ENCODE measurements at regions not wholly inside any gene's neighbourhood (a gene's known extent, or its start where the extent isn't known, plus 50 kb on each side); places are given as distances from the start of the nearest gene placed in this dataset.

DNA sequence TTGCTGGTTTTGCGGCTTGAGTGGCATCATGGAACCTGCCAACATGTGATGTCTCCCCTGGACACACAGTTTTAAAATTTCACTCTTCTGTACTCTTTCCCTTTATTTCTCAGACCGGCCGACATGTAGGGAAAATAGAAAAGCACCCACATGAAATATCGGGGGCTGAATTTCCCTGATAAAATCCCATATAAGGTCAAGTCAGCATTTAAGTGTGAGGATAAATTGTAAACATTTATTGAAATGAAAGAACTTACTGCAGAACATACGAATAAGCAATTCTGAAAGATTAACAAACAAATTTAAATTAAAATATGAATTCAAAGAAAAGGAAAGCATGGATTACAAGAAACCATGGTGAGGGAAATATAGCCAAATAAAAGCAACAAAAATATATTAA, 345.5 kb downstream of the EPHA7 start:
- Histone ChIP-seq H3K9ac (ENCODE audit: low read depth, low read length) (no peak overlapping the region), H3K27me3 (ENCODE audit: control insufficient read depth, insufficient read depth, low read length) (peaks cover 4% of the 10 kb centered on the region), H3K4me1 (ENCODE audit: control insufficient read depth, insufficient read depth, low read length) (peaks cover 2% of the 10 kb centered on the region), H3K36me3 (ENCODE audit: control insufficient read depth, insufficient read depth, low read length) (no peaks in the 10 kb centered on the region), H3K9me3 (ENCODE audit: control insufficient read depth, insufficient read depth, low read length) (no peaks in the 10 kb centered on the region), H3K4me3 (ENCODE audit: low read depth, low read length) (no peak overlapping the region)

DNA sequence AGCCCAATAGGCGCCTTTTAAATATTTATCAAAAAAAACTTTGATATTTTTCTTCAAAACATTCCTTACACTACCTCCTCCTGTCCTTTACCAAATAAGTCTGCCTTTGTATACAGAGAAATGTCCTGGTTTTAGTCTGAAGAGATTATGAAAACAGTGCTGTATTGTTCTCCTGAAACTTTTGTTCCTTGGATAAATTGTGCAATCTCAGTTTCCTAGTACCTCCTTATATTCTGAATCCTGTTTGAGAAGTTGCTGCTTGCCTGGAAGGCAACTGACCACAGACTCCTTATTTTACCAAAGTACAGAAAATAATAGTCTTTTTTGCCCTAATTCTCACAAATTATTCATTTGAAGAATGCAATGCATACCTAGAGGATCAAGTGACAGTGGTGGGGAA, 349.5 kb downstream of the EPHA7 start:
- Histone ChIP-seq H3K9ac (ENCODE audit: low read depth, low read length) (no peak overlapping the region), H3K27me3 (ENCODE audit: control insufficient read depth, insufficient read depth, low read length) (no peaks in the 10 kb centered on the region), H3K4me3 (ENCODE audit: low read depth, low read length) (no peak overlapping the region), H3K9me3 (ENCODE audit: control insufficient read depth, insufficient read depth, low read length) (no peaks in the 10 kb centered on the region), H3K36me3 (ENCODE audit: control insufficient read depth, insufficient read depth, low read length) (no peaks in the 10 kb centered on the region), H3K4me1 (ENCODE audit: control insufficient read depth, insufficient read depth, low read length) (no peaks in the 10 kb centered on the region)

DNA sequence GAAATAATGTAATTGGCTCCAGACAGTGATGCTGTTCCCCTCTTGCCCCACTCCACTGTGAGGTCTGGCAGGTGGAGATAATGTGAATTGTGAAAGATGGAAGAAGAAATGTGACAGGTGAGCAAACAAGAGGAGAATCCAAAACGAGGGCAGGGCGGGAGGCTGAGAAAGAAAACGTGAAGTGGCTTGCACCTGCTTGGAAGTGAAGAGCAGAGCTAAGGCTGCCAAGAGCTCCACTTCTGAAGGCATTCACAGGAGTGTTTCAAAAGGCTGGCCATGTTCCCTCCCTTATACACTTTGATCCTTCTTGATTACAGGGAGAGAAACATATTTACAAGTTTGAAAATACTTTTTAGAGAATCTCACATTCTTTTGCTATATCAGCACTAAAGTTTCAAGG, 359.4 kb downstream of the EPHA7 start:
- Histone ChIP-seq H3K9me3 (ENCODE audit: control insufficient read depth, insufficient read depth, low read length) (no peaks in the 10 kb centered on the region), H3K27me3 (ENCODE audit: control insufficient read depth, insufficient read depth, low read length) (no peaks in the 10 kb centered on the region), H3K4me3 (ENCODE audit: low read depth, low read length) (no peak overlapping the region), H3K9ac (ENCODE audit: low read depth, low read length) (no peak overlapping the region), H3K36me3 (ENCODE audit: control insufficient read depth, insufficient read depth, low read length) (no peaks in the 10 kb centered on the region), H3K4me1 (ENCODE audit: control insufficient read depth, insufficient read depth, low read length) (no peaks in the 10 kb centered on the region)

DNA sequence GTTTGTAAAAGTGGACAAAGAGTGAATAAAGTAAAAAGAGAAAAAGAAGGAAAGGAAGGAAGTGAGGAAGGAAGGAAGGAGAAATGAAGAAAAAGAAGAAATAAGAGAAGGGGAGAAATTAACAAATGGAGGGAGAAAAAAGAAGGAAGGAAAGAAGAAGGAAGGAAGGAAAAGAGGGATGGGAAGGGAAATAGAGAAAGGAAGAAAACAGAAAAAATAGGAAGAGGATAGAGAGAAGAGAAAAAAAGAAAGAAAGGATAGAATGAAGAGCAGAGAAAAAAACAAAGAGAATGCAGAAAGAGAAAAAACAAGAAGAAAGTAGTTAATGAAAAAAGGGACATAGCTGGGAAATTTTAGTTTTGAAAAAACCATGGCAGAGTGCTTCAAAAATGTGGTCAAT, 361.8 kb downstream of the EPHA7 start:
- Histone ChIP-seq H3K4me3 (ENCODE audit: low read depth, low read length) (no peak overlapping the region), H3K27me3 (ENCODE audit: control insufficient read depth, insufficient read depth, low read length) (no peaks in the 10 kb centered on the region), H3K9ac (ENCODE audit: low read depth, low read length) (no peak overlapping the region), H3K9me3 (ENCODE audit: control insufficient read depth, insufficient read depth, low read length) (no peaks in the 10 kb centered on the region), H3K4me1 (ENCODE audit: control insufficient read depth, insufficient read depth, low read length) (no peaks in the 10 kb centered on the region), H3K36me3 (ENCODE audit: control insufficient read depth, insufficient read depth, low read length) (no peaks in the 10 kb centered on the region)

DNA sequence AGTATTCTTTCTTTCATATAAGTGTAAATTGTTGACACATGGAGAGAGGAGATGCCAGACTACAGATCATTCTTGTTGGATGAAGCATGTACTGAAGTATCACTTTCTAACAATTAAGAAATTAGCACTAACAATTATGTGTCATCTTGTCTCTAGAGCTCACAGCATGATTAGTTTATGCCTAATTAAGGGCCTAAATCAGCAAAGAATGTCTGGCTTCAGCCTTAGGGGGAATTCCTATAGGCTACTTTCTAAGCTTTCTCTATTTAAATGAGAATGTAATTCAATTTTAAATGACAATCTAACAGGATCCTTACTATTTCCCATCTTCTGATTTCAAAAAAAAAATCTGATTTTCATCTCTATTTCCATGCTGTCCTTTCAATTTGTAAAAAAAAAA, 371.0 kb downstream of the EPHA7 start:
- Histone ChIP-seq H3K36me3 (ENCODE audit: control insufficient read depth, insufficient read depth, low read length) (no peaks in the 10 kb centered on the region), H3K4me1 (ENCODE audit: control insufficient read depth, insufficient read depth, low read length) (peaks cover 10% of the 10 kb centered on the region), H3K4me3 (ENCODE audit: low read depth, low read length) (no peak overlapping the region), H3K27me3 (ENCODE audit: control insufficient read depth, insufficient read depth, low read length) (no peaks in the 10 kb centered on the region), H3K9me3 (ENCODE audit: control insufficient read depth, insufficient read depth, low read length) (no peaks in the 10 kb centered on the region), H3K9ac (ENCODE audit: low read depth, low read length) (no peak overlapping the region)

DNA sequence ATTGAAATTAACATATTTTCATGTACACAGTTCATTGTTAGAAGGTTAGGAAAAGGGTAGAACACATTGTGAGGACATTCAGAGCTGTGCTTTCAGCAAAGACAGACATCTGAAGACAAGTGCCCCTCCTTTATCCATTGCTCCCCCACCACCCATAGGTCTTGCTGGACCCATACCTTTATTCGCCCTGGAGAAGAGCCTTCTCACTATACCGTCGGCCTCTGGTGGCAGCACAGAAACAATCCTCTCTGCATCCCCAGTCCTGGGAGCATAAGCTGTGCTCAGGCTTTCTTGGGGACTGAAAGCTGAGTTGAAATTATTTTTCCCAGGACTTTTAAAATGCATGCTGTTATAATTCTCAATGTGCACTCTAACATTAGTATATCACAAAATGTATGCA, 372.3 kb downstream of the EPHA7 start:
- Histone ChIP-seq H3K4me1 (ENCODE audit: control insufficient read depth, insufficient read depth, low read length) (peaks cover 10% of the 10 kb centered on the region), H3K4me3 (ENCODE audit: low read depth, low read length) (no peak overlapping the region), H3K27me3 (ENCODE audit: control insufficient read depth, insufficient read depth, low read length) (no peaks in the 10 kb centered on the region), H3K9ac (ENCODE audit: low read depth, low read length) (no peak overlapping the region), H3K36me3 (ENCODE audit: control insufficient read depth, insufficient read depth, low read length) (no peaks in the 10 kb centered on the region), H3K9me3 (ENCODE audit: control insufficient read depth, insufficient read depth, low read length) (no peaks in the 10 kb centered on the region)

DNA sequence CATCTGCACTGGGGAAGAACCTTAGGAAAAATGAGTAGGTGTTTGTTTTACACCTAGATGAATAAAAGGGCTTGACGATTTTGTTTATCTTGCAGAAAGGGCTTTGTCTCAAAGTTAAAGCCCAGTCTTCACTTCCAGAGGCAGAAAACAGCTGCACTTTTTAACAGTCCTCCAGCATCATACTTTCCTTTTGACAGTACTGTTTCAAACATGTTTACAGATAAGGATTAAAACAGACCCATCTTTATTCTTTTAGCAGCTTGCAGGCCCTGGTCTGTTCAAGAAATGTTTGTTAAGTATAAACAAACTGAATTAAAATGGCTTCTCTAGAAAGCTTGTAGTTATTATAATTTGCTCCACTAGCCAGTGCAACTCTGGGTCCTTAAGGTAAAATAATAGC, 374.2 kb downstream of the EPHA7 start:
- Histone ChIP-seq H3K9ac (ENCODE audit: low read depth, low read length) (no peak overlapping the region), H3K36me3 (ENCODE audit: control insufficient read depth, insufficient read depth, low read length) (no peaks in the 10 kb centered on the region), H3K9me3 (ENCODE audit: control insufficient read depth, insufficient read depth, low read length) (no peaks in the 10 kb centered on the region), H3K27me3 (ENCODE audit: control insufficient read depth, insufficient read depth, low read length) (no peaks in the 10 kb centered on the region), H3K4me3 (ENCODE audit: low read depth, low read length) (no peak overlapping the region), H3K4me1 (ENCODE audit: control insufficient read depth, insufficient read depth, low read length) (peaks cover 10% of the 10 kb centered on the region)

DNA sequence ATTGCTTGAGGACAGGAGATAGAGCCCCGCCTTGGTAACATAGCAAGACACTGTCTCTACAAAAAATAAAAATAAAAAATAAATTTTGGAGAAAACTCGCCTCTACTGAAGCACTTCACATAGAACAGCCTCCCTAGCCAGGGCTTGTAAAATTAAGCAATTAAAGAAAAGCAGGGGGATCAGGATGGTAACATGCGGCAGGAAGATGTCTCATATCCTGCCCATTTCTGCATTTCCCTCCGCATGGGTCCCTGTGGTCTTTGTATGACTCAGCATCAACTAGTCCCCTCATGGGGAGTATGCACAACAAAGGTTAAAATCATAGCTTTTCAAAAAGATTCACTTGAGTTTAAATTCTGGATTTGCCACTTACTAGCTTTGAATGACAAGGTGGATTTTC, 379.0 kb downstream of the EPHA7 start:
- Histone ChIP-seq H3K4me1 (ENCODE audit: control insufficient read depth, insufficient read depth, low read length) (peaks cover 3% of the 10 kb centered on the region), H3K4me3 (ENCODE audit: low read depth, low read length) (no peak overlapping the region), H3K9me3 (ENCODE audit: control insufficient read depth, insufficient read depth, low read length) (no peaks in the 10 kb centered on the region), H3K36me3 (ENCODE audit: control insufficient read depth, insufficient read depth, low read length) (no peaks in the 10 kb centered on the region), H3K27me3 (ENCODE audit: control insufficient read depth, insufficient read depth, low read length) (no peaks in the 10 kb centered on the region), H3K9ac (ENCODE audit: low read depth, low read length) (no peak overlapping the region)

DNA sequence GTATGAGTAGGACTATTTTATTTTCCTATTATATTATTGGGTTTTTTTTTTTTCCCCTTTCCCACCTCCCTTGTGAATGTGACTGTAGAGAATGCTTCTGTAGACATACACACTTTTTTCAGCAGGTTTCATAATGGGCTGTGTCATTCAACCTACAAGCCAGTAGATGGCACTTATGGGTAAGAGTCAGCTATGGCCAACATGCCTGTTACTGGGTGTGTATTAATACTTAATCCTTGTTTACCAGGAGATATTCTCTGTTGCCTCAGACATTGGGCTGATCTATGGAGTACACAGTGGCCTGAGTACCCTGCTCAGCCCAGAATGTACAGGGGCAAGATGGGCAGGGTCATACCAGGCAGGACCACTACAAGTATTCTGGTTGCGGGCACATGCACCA, 382.5 kb downstream of the EPHA7 start:
- no peak overlapping the region for H3K4me3 ChIP-seq (ENCODE audit: low read depth, low read length)
- no peaks in the 10 kb centered on the region for H3K9me3 ChIP-seq (ENCODE audit: control insufficient read depth, insufficient read depth, low read length)
- no peaks in the 10 kb centered on the region for H3K36me3 ChIP-seq (ENCODE audit: control insufficient read depth, insufficient read depth, low read length)
- H3K4me1 ChIP-seq (ENCODE audit: control insufficient read depth, insufficient read depth, low read length), result no peaks in the 10 kb centered on the region
- H3K9ac ChIP-seq (ENCODE audit: low read depth, low read length), result no peak overlapping the region
- no peaks in the 10 kb centered on the region for H3K27me3 ChIP-seq (ENCODE audit: control insufficient read depth, insufficient read depth, low read length)

DNA sequence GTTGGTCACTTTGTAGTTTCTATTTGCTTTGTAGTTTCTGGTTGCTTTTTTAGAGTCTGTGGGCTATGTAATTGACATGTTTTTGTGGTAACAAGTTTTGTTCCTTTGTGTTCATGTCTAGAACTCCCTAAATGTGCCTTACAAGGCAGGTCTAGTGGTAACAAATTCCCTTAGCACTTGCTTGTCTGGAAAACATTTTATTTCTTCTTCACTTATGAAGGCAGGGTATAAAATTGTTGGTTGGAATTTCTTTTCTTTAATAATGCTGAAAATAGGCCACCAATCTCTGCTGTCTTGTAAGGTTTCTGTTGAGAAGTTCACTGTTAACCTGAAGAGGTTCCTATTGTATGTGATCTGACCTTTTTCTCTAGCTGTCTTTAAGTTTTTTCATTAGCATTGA, 383.6 kb downstream of the EPHA7 start:
- no peak overlapping the region for H3K9ac ChIP-seq (ENCODE audit: low read depth, low read length)
- H3K4me1 ChIP-seq (ENCODE audit: control insufficient read depth, insufficient read depth, low read length), result no peaks in the 10 kb centered on the region
- H3K27me3 ChIP-seq (ENCODE audit: control insufficient read depth, insufficient read depth, low read length), result no peaks in the 10 kb centered on the region
- H3K36me3 ChIP-seq (ENCODE audit: control insufficient read depth, insufficient read depth, low read length), result no peaks in the 10 kb centered on the region
- no peaks in the 10 kb centered on the region for H3K9me3 ChIP-seq (ENCODE audit: control insufficient read depth, insufficient read depth, low read length)
- no peak overlapping the region for H3K4me3 ChIP-seq (ENCODE audit: low read depth, low read length)

DNA sequence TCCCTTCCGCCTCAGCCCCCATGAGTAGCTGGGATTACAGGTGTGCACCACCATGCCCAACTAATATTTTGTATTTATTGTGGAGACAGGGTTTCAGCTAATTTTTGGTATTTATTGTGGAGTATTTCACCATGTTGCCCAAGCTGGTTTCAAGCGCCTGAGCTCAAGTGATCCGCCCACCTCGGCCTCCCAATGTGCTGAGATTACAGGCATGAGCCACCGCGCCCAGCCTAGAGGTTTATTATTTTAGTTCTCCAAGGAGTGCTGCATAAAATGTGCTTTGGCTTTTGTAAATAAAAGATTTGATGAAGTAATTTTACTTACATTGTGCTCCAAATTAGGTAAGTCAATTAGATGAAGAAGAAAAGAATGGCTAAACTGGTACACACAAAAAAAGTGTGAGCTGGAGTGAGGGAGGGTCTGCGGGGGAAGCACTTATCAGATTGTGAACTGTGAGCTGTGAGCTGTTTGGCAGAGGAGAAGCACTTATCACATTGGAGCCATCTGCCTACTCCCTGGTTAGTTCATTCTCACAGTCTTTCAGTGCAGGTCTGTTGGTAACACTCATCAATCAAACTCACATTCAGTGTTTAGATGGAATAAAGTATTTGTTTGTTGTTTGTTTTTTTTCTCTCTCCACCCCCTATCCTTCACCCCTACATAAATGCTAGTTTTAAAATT, 398.0 kb downstream of the EPHA7 start:
- Histone ChIP-seq H3K27me3 (ENCODE audit: control insufficient read depth, insufficient read depth, low read length) (no peaks in the 10 kb centered on the region), H3K36me3 (ENCODE audit: control insufficient read depth, insufficient read depth, low read length) (no peaks in the 10 kb centered on the region), H3K4me3 (ENCODE audit: low read depth, low read length) (no peak overlapping the region), H3K4me1 (ENCODE audit: control insufficient read depth, insufficient read depth, low read length) (peaks cover 3% of the 10 kb centered on the region), H3K9ac (ENCODE audit: low read depth, low read length) (no peak overlapping the region), H3K9me3 (ENCODE audit: control insufficient read depth, insufficient read depth, low read length) (no peaks in the 10 kb centered on the region)

DNA sequence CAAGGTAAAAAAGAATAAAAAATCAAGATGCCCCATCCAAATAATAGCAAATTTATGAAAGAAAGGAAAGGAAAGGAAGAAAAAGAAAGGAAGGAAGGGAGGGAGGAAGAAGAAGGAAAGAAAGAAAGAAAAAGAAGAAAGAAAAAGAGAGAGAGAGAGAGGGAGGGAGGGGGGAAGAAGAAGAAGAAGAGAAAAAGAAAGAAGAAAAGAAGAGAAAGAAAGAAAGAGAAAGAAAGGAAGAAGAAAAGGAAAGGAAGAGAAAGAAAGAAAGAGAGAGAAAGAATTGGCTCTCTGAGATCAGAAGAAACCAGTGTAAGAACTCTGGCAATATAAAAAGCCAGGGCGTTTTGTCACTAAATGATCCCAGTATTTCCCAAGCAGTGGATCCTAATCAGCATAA, 401.7 kb downstream of the EPHA7 start:
- Histone ChIP-seq H3K36me3 (ENCODE audit: control insufficient read depth, insufficient read depth, low read length) (no peaks in the 10 kb centered on the region), H3K9ac (ENCODE audit: low read depth, low read length) (no peak overlapping the region)

More for the DNA sequence above, 401.7 kb downstream of the EPHA7 start:
- Histone ChIP-seq H3K4me1 (ENCODE audit: control insufficient read depth, insufficient read depth, low read length) (peaks cover 3% of the 10 kb centered on the region), H3K9me3 (ENCODE audit: control insufficient read depth, insufficient read depth, low read length) (no peaks in the 10 kb centered on the region), H3K27me3 (ENCODE audit: control insufficient read depth, insufficient read depth, low read length) (no peaks in the 10 kb centered on the region), H3K4me3 (ENCODE audit: low read depth, low read length) (no peak overlapping the region)
